ENCODE measurements at regions not wholly inside any gene's neighbourhood (a gene's known extent, or its start where the extent isn't known, plus 50 kb on each side); places are given as distances from the start of the nearest gene placed in this dataset.

DNA sequence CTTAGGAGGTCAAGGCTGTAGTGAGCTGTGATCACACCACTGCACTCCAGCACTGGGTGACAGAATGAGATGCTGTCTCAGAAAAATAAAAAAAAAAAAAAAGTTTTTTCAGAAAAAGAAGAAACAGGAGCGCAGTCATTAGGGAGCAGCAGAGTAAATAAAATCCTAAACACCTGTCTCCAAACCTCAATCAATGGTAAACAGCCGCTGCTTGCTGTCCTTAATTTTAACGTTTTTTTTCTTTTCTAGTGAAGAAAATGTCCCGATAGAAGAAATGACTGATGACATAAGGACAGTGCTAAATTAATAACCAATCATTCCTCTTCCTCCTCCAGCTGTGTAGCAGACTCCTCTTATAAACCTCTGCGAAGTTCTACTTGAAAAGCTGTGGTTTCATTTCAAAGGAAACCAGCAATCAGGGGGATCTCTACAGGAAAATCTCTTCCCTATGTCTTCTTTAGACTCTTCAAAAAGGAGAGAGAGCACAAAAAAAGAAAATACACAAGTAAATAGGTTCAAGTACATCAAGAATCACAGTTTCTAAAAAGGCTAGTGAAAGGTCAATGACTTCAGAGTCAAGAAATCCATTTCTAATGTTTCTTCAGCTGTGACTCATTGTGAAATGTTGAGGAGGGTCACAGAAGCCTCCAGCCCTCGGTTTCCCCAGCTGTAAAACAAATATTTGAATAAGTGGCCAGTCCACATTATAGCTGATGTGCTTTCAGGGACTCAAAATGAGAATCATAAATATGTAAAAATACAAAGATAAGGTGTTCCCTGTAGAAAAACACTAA is 127.6 kb downstream of the TMCO5A start:
- DNase-seq = no peak
- peaks cover 8% of the 10 kb centered on the region for H3K4me1 Mint-ChIP-seq (ENCODE audit: low read depth, unreplicated experiment)
- intact Hi-C loops (cut with micrococcal nuclease; ENCODE audit: unreplicated experiment) = no loop called here
- H3K4me3 Mint-ChIP-seq (ENCODE audit: low read depth, unreplicated experiment) = no peak overlapping the region
- BruUV-seq (replicated peaks) = no TSS peak
- H3K27ac Mint-ChIP-seq (ENCODE audit: unreplicated experiment) = no peak overlapping the region
- no peaks in the 10 kb centered on the region for H3K27me3 Mint-ChIP-seq (ENCODE audit: unreplicated experiment)
- CTCF ChIA-PET = no interaction called here
- TF ChIP-seq CTCF (IDR thresholded peaks at IDR 0.05; ENCODE audit: unreplicated experiment) = no peak
- H3K9me3 Mint-ChIP-seq (ENCODE audit: low read depth, unreplicated experiment) = no peaks in the 10 kb centered on the region
- H3K36me3 Mint-ChIP-seq (ENCODE audit: insufficient read depth, unreplicated experiment) = no peaks in the 10 kb centered on the region

DNA sequence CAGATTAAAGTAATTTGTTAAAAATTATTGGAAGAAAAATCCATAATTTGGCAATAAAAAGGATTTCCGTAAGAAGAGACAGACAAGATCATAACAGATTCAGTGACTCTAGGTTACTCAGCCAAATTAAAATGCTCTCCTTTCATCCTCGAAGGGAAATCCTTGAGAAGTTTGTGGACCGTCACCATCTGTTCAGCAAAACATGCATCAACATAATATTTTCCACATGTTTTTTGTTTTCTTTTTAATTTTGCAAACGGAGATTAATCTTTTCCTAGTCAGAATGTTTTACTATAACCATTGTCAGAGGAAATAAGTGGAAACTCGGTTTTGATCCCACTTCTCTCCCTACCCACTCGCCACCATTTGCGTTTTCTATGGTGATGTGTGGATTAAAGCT is 128.3 kb downstream of the TMCO5A start:
- no peaks in the 10 kb centered on the region for H3K27me3 Mint-ChIP-seq (ENCODE audit: unreplicated experiment)
- H3K27ac Mint-ChIP-seq (ENCODE audit: unreplicated experiment) = no peak overlapping the region
- H3K4me3 Mint-ChIP-seq (ENCODE audit: low read depth, unreplicated experiment) = no peak overlapping the region
- CTCF ChIA-PET = no interaction called here
- H3K9me3 Mint-ChIP-seq (ENCODE audit: low read depth, unreplicated experiment) = no peaks in the 10 kb centered on the region
- peaks cover 8% of the 10 kb centered on the region for H3K4me1 Mint-ChIP-seq (ENCODE audit: low read depth, unreplicated experiment)
- intact Hi-C loops (cut with micrococcal nuclease; ENCODE audit: unreplicated experiment) = no loop called here
- H3K36me3 Mint-ChIP-seq (ENCODE audit: insufficient read depth, unreplicated experiment) = no peaks in the 10 kb centered on the region
- TF ChIP-seq CTCF (IDR thresholded peaks at IDR 0.05; ENCODE audit: unreplicated experiment) = no peak
- DNase-seq = no peak
- BruUV-seq (replicated peaks) = no TSS peak

DNA sequence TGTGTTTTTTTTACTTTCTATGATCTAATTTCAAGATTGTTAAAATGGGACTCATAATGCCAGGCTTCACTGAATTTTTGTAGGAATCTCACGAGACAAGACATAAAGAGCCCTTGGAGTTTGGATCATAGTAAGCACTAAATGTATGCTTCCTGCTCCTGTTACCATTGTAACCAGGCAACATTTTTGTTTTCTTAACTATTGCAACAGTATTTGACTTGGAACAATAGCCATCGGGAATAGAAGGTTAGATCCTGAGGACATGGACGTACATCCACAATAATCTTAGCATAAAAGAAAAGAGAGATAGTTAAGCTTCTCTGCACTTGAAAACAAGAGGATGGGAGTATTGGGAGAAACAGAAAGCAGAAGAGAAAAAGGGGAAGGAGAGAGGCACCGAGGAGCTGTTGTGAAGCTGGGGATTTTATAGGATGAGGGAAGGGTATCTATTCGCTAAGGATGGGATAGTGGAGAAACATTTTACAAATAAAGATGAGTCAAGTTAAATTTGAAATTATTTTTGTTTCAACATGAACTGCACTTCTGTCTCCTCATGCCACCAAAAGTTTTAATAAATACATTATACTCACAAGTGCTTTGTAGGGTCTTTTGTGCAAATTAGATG is 131.4 kb downstream of the TMCO5A start:
- no peaks in the 10 kb centered on the region for H3K9me3 Mint-ChIP-seq (ENCODE audit: low read depth, unreplicated experiment)
- H3K27ac Mint-ChIP-seq (ENCODE audit: unreplicated experiment) = no peak overlapping the region
- H3K4me3 Mint-ChIP-seq (ENCODE audit: low read depth, unreplicated experiment) = no peak overlapping the region
- no TSS peak for BruUV-seq (replicated peaks)
- H3K36me3 Mint-ChIP-seq (ENCODE audit: insufficient read depth, unreplicated experiment) = peaks cover 5% of the 10 kb centered on the region
- peaks cover 11% of the 10 kb centered on the region for H3K4me1 Mint-ChIP-seq (ENCODE audit: low read depth, unreplicated experiment)
- CTCF ChIA-PET = no interaction called here
- no peak for DNase-seq
- intact Hi-C loops (cut with micrococcal nuclease; ENCODE audit: unreplicated experiment) = no loop called here
- no peak for TF ChIP-seq CTCF (IDR thresholded peaks at IDR 0.05; ENCODE audit: unreplicated experiment)
- no peaks in the 10 kb centered on the region for H3K27me3 Mint-ChIP-seq (ENCODE audit: unreplicated experiment)

DNA sequence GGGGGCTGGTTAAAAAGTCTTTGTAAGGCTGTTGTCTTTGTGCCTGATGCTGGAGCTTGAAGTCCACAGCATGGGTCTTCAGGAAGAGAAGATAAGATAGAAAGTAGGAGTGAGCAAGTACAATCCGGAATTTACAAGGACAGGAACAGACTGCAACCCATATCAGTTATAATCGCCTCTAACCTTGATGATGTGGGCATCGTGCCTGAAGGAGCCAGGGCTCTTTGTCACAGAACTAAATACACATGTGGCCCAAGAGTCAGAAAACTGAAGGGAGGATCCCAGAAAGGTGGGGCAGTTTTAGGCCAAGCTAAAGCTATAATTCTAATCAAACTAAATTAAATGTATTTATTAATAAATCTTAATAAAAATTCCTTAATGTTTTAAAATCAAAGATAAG is 132.2 kb downstream of the TMCO5A start:
- no TSS peak for BruUV-seq (replicated peaks)
- CTCF ChIA-PET = no interaction called here
- no peak overlapping the region for H3K4me3 Mint-ChIP-seq (ENCODE audit: low read depth, unreplicated experiment)
- H3K4me1 Mint-ChIP-seq (ENCODE audit: low read depth, unreplicated experiment) = peaks cover 11% of the 10 kb centered on the region
- no peaks in the 10 kb centered on the region for H3K27me3 Mint-ChIP-seq (ENCODE audit: unreplicated experiment)
- DNase-seq = no peak
- H3K36me3 Mint-ChIP-seq (ENCODE audit: insufficient read depth, unreplicated experiment) = peaks cover 5% of the 10 kb centered on the region
- H3K9me3 Mint-ChIP-seq (ENCODE audit: low read depth, unreplicated experiment) = no peaks in the 10 kb centered on the region
- intact Hi-C loops (cut with micrococcal nuclease; ENCODE audit: unreplicated experiment) = no loop called here
- no peak for TF ChIP-seq CTCF (IDR thresholded peaks at IDR 0.05; ENCODE audit: unreplicated experiment)
- H3K27ac Mint-ChIP-seq (ENCODE audit: unreplicated experiment) = no peak overlapping the region

Data from Calu3 (cell line).